ENCODE measurements at regions not wholly inside any gene's neighbourhood (a gene's known extent, or its start where the extent isn't known, plus 50 kb on each side); places are given as distances from the start of the nearest gene placed in this dataset.

DNA sequence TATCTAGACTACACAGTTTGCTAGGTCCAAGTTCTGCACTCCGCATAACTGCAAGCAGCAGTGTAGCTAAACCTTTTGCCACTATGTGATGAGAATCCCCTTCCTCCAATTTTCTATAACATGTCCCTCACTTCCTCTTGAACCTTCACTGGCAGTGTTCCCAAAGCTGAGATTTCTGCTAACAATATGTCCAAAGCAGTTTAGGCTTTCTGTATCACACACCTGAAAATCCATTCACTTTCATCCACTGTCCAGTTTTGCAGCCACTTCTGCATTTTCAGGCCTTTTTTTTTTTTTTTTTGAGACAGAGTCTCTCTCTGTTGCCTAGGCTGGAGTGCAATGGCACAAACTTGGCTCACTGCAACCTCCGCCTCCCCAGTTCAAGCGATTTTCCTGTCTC, 111.1 kb downstream of the GADD45G start:
- intact Hi-C loops (cut with DNase I), result no loop called here
- ATAC-seq (no peak), DNase-seq (ENCODE audit: low spot score) (no peak)

GRCh38 chr9:89716559-89716958, 111.7 kb downstream of the GADD45G start:
- DNase-seq (ENCODE audit: low spot score), result no peak
- intact Hi-C loops (cut with DNase I), result no loop called here
- ATAC-seq, result no peak

GRCh38 chr9:89718176-89718575, 113.4 kb downstream of the GADD45G start:
- intact Hi-C loops (cut with DNase I), result no loop called here
- DNase-seq (ENCODE audit: low spot score), result no peak
- ATAC-seq, result no peak

DNA sequence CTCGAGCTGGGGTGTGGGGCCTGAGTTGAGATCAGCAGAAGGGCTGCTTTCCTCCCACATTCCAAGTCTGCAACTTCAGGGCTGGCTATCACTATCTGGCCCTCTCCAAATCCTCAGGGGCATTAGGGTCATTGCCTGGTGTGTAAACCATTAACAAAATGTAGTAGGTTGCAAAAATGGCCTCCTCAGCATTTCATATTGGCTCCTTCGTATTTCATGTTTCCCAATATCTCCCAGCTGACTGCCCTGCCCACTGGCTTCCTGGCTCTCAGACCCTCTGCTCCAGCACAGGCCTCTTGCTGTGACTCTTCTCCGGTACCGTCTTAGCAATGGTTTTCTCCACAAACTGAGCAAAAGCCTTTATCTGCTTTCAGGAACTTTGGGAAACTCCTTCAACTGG, 113.8 kb downstream of the GADD45G start:
- no peak for ATAC-seq
- intact Hi-C loops (cut with DNase I), result no loop called here
- no peak for DNase-seq (ENCODE audit: low spot score)

GRCh38 chr9:89719202-89719601, 114.4 kb downstream of the GADD45G start:
- intact Hi-C loops (cut with DNase I), result no loop called here
- DNase-seq (ENCODE audit: low spot score), result no peak
- ATAC-seq, result no peak

DNA sequence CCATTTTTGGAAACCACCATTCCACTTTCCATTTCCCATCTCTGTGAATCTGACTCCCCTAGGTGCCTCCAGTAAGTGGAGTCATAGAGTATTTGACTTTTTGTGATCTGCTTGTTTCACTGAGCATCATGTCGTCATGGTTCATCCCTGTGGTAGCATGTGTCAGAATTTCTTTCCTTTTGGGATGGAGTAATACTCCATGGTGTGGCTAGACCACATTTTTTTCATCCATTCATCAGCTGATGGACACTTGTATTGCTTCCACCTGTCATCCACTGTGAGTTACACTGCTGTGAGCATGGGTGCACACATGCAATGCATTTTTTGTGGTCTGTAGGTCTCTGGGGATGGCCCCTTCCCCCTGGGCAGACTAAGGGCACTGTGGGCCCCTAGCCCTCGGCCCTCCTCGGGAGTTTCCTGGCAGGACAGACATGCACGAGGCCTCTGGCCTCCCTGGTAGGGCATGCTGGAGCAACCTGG, 115.9 kb downstream of the GADD45G start:
- intact Hi-C loops (cut with DNase I), result no loop called here
- ATAC-seq (no peak), DNase-seq (ENCODE audit: low spot score) (no peak)

DNA sequence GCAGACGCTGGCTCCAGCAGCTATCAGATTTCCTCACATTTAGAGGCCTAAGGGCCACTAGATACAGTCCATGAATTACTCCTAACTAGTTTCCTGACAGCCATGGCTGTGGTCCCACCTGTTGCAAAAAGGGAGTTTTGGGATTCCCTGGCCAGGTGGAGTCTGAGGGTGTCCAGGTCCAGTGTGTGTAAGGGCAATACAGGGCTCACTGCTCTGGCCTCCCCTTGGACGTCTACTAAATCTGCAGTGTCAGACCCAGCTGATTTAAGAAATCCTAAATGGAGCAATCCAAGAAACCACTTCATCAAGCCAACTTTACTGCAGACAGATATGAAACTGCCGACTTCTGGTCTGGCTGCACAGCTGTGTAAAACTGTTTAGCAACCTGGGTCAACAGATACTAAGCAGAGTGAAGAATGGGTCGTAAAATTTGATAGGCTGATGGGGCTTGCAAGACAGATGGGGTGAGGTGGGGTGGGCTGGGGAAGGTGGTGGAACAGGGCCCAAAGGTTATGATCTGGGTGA, 116.4 kb downstream of the GADD45G start:
- peak; percentile 56 for ATAC-seq
- no peak for DNase-seq (ENCODE audit: low spot score)
- intact Hi-C loops (cut with DNase I), result no loop called here

- no peak for ATAC-seq
- intact Hi-C loops (cut with DNase I), result no loop called here
- no peak for DNase-seq (ENCODE audit: low spot score)
Measured at GRCh38 chr9:89721971-89722530, 117.2 kb downstream of the GADD45G start.

DNA sequence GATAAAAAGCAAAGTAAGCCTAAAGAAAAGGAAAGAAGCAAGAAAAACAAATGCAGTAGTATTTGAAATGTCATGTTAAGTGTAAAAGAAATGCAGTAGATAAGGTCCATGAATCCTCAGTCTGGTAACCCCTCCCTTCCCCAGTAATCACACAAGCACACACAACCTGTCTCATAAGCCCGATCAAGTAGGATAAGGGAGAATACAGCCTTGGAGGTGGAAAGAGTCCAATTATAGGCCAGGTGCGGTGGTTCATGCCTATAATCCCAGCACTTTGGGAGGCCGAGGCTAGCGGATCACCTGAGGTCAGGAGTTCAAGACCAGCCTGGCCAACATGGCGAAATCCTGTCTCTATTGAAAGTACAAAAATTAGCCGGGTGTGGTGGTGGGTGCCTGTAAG, 117.9 kb downstream of the GADD45G start:
- intact Hi-C loops (cut with DNase I), result no loop called here
- DNase-seq (ENCODE audit: low spot score) (no peak), ATAC-seq (no peak)

DNA sequence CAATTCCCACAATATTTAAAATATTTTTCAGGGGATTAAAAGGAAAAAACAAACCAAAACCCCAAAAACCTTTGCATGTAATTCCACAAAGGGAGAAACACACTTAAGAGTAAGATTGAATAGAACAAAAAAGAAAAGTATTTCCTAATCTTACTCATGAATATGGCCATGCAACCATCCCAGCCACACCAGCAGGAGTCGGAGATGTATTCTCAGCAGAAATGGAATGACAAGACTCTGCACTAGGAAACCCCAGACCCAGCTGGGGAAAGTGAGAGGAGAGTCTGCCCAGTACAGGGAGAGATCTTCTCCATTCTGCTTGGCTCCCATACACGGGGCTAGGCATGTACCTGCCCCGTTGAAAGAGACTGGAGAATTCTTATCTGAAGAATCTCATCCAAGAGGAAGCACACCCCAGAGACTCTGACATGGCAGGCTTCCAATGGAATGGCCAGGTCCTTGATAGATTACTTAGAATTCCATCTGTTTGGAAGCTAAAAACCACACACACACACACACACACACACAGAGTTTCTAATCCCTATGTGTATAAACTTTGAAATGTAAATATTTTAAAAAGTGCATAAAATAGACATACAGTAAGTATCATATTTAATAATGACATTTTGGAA, 118.8 kb downstream of the GADD45G start:
- intact Hi-C loops (cut with DNase I), result no loop called here
- DNase-seq (ENCODE audit: low spot score) (no peak), ATAC-seq (no peak)

DNA sequence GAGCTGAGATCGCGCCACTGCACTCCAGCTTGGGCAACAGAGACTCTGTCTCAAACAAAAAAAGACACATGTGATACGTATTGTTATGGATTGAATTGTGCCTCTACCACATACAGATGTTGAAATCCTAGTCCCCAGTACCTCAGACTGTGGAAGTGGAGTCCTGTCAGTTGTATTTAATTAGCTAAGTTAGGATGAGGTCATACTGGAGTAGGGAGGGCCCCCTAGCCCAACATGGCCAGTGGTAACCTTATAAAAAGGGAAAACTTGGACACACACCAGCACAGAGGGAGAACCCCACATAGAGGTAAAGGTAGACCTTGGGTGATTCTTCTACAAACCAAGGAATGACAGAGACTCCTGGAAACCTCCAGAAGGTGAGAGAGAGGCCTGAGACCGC, 119.8 kb downstream of the GADD45G start:
- DNase-seq (ENCODE audit: low spot score), result no peak
- intact Hi-C loops (cut with DNase I), result no loop called here
- ATAC-seq, result no peak

DNA sequence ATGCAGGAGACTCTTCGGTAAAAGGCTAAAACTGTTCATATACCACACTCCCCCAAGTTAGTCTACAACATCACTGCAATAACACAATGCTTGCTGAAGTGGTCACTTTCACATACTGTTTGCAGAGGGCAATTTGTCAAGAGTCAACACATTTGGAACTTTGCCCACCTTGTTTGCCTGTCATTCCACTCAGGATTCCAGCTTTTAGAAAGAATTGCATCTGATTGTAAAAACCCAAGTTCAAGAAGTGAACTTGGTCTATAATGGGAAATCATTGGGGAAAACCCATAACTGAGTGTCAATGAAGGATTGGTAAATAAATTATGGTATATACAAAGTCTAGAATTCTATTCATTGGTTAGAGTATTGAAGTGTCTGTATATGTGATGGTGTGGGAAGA, 120.5 kb downstream of the GADD45G start:
- no peak for DNase-seq (ENCODE audit: low spot score)
- ATAC-seq, result no peak
- intact Hi-C loops (cut with DNase I), result no loop called here

DNA sequence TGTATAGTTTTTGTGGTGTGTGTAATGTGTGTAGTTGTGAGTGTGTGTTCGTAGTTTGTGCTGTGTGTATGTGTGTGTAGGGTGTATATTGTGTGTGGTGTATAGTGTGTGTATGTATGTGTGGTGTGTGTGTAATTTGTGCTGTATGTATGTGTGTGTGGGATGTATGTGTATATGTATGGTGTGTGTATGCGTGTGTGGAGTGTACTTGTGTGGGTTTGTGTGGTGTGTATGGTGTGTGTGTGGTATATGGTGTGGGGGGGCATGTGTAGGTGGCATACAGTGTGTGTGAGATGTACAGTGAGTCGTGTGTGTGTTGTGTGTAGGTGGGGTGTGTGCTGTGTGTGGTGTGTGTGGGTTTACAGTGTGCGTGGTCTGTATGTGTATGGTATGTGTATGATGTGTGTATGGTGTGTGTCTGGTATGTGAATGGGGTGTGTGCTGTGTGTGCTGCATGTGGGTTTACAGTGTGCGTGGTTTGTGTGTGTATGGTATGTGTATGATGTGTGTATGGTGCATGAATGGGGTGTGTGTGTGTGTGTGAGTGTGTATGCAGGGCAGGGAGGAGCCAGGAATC, 125.2 kb downstream of the GADD45G start:
- ATAC-seq (no peak), DNase-seq (ENCODE audit: low spot score) (no peak)
- intact Hi-C loops (cut with DNase I), result no loop called here

DNA sequence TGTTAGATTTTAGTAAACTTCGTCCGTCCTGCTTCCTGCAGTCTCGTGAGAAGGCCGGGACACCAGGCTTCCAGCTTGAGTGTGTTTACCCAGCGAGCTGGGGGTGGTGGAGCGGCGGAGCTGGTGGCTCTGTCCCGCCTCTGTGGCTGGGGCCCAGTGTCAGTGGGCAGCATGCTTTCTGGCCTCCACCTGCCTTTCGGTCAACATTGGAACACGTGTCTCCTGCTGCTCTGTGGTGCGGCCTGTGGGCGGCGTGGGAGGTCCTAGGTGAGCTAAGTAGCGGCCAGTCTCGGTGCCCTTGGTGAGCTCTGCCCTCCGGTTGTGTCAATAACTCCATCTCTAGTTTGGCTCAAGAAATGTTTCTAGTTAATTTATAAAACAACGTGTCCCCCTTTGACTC, 125.9 kb downstream of the GADD45G start:
- ATAC-seq, result no peak
- intact Hi-C loops (cut with DNase I), result no loop called here
- no peak for DNase-seq (ENCODE audit: low spot score)

- intact Hi-C loops (cut with DNase I), result no loop called here
- DNase-seq (ENCODE audit: low spot score), result no peak
- ATAC-seq, result no peak
Measured at GRCh38 chr9:89731262-89732182, 126.7 kb downstream of the GADD45G start.

DNA sequence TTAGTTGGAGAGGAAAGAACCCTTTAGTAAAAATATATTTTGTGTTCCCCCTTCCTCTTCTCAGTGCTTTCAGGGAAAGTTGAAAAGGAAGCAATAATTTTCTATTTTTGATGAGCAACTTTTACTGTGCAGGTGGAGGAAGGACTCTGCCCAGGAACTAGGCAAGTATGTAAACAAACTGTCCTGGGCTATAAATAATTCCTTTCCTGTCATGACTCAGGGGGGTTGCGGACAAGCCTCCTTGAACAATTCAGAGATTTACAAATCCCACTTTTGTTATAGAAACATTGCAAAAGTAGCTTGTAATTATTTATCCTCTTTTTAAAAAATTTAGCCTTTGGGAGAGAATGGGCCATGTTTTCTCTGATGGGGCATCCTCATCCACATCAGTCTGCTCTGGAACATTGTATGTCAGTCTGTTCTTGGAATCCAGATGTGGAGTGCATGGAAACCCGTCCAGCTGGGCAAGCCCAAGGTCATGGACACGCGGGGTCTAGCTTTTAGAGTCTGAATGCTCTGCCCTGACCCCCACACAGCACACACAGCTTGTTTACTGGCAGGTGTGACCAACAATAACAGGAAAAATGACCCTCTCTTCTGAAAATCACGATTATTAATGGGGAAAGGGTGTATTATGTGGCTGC, 127.6 kb downstream of the GADD45G start:
- intact Hi-C loops (cut with DNase I), result no loop called here
- peak; percentile 84 for ATAC-seq
- DNase-seq (ENCODE audit: low spot score), result no peak

- peak; percentile 75 for ATAC-seq
- intact Hi-C loops (cut with DNase I), result no loop called here
Measured at GRCh38 chr9:89732939-89733324, 128.1 kb downstream of the GADD45G start.

GRCh38 chr9:89734600-89735041, 129.8 kb downstream of the GADD45G start:
- intact Hi-C loops (cut with DNase I), result no loop called here
- DNase-seq (ENCODE audit: low spot score), result no peak
- ATAC-seq, result no peak

More at GRCh38 chr9:89732939-89733324, 128.1 kb downstream of the GADD45G start:
- DNase-seq (ENCODE audit: low spot score), result no peak
